OCI-LY3 (cell line): ENCODE measurements at regions not wholly inside any gene's neighbourhood (a gene's known extent, or its start where the extent isn't known, plus 50 kb on each side); places are given as distances from the start of the nearest gene placed in this dataset.

Source experiments
- H2AFZ ChIP-seq: fragments of 200-600, 300-600 bp; shearing (Covaris generic); 2 replicates; pipeline ENCODE4 v1.6.0; 2014; ENCODE audit warnings: antibody characterized with exemption, low read depth, low read length
- H3K27ac ChIP-seq: fragments of 200-600, 300-600 bp; sonication (generic); 2 replicates; pipeline ENCODE4 v1.5.1; 2014; ENCODE audit warnings: mild to moderate bottlenecking, low read length, moderate library complexity, mixed read lengths
- H3K27me3 ChIP-seq: fragments of 200-600, 300-600 bp; sonication (generic); 2 replicates; pipeline ENCODE4 v1.6.1; 2014; ENCODE audit warnings: low read depth, low read length, mixed read lengths
- H3K36me3 ChIP-seq: fragments of 200-600, 300-600 bp; sonication (generic); replicated peaks from 2 replicates; pipeline ENCODE3; 2014; ENCODE audit warnings: low read depth, low read length, mixed read lengths
- H3K4me1 ChIP-seq: fragments of 300-600, 200-600 bp; sonication (generic); 2 replicates; pipeline ENCODE4 v1.6.1; 2014; ENCODE audit warnings: low read length, mixed read lengths
- H3K4me2 ChIP-seq: fragments of 200-600, 300-600 bp; sonication (generic); 2 replicates; pipeline ENCODE4 v1.6.1; 2014; ENCODE audit warnings: low read length, mixed read lengths
- H3K4me3 ChIP-seq: fragments of 300-600, 200-600 bp; sonication (generic); 2 replicates; pipeline ENCODE4 v1.5.1; 2014; ENCODE audit warnings: antibody characterized with exemption, mild to moderate bottlenecking, low read length, moderate library complexity
- H3K79me2 ChIP-seq: fragments of 300-600, 200-600 bp; shearing (Covaris generic); 2 replicates; pipeline ENCODE4 v1.6.1; 2014; ENCODE audit warnings: mild to moderate bottlenecking, low read length, mixed read lengths
- H3K9ac ChIP-seq: fragments of 300-600, 200-600 bp; shearing (Covaris generic); 2 replicates; pipeline ENCODE4 v1.6.0; 2014; ENCODE audit warnings: mild to moderate bottlenecking, low read length, moderate library complexity
- H3K9me3 ChIP-seq: fragments of 200-600, 300-600 bp; shearing (Covaris generic); 2 replicates; pipeline ENCODE4 v1.6.1; 2014; ENCODE audit warnings: low read length, mixed read lengths; ENCODE audit not compliant: insufficient read depth
- H4K20me1 ChIP-seq: fragments of 200-600, 300-600 bp; sonication (generic); 2 replicates; pipeline ENCODE4 v1.6.1; 2016; ENCODE audit warnings: low read length, mixed read lengths; ENCODE audit not compliant: insufficient read depth
- EZH2phosphoT487 ChIP-seq: fragments of 200-600 bp; shearing (Covaris generic); IDR thresholded peaks from 2 replicates; pipeline ENCODE4 v1.6.1; 2018; ENCODE audit warnings: antibody characterized with exemption, mixed run types, low read depth
- TF ChIP-seq, protein P1 (sequence below): fragments of 200-600, 300-600 bp; sonication (generic); IDR thresholded peaks from 2 replicates; pipeline ENCODE4 v1.5.1; 2014; ENCODE audit warnings: antibody characterized with exemption, low read length, low read depth

DNA sequence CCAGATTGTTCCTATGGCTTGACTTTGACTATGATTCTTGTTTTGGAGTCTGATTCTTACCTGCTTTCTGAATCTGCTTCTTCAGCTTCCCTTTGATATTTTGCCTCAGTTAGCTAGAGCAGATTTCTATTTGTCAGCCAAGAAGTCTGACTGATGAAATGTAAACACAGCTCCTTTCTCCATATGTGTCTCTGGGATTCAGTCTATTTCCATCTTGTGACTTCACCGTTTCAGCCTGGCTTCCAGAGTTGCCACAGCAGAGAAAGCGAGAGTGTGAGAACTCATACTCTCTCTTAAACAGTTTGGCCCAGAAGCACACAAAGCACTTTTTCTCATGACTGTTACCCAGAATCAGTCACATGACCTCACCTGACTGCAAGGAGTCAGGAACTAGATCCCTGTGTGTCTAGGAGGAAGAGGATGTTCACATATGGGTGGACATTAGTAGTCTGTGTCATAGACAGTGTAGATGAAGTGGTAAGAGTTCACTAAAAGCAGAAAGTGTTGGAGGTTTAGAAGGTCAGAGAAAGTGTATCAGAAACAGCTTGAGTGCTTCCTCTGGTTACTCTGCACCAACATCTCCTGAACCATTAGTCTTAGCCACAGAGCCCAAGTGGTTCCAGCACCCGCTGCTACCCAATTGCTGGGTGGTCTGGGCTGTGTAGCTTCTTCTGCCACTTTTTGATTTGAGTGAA lies 103.4 kb upstream of the CDK6 start:
- H3K79me2 ChIP-seq, result no peaks in the 10 kb centered on the region
- no peaks in the 10 kb centered on the region for H4K20me1 ChIP-seq
- no peak for TF ChIP-seq EZH2phosphoT487
- no peaks in the 10 kb centered on the region for H3K4me1 ChIP-seq
- H3K9ac ChIP-seq, result no peak overlapping the region
- peaks cover 21% of the 10 kb centered on the region for H3K36me3 ChIP-seq
- peaks cover 20% of the 10 kb centered on the region; the same call in 1 of the 2 replicates for H3K9me3 ChIP-seq
- H3K4me2 ChIP-seq, result no peak overlapping the region
- no peak overlapping the region for H2AFZ ChIP-seq
- no peak overlapping the region for H3K27ac ChIP-seq
- no peak overlapping the region for H3K4me3 ChIP-seq
- H3K27me3 ChIP-seq, result no peaks in the 10 kb centered on the region

DNA sequence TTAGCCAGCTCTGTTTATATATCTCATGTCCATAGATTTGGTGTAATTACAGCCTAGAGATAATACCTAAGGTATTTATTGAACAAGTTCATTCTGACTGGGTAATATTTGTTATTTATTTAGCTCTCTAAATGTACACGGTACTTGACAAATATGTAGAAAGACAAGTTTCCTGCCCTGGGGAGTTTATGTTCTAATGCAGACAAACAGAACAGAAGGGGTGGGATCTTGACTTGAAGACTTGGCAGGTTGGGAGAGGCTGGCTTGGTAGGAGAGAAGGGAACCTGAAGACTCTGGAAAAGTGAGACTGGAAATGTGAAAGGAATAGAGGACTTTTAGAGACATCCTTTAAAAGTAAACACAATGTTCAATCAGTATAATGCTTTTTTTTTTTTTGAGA lies 97.7 kb upstream of the CDK6 start:
- Histone ChIP-seq H2AFZ (no peak overlapping the region), H3K4me2 (no peak overlapping the region), H3K9me3 (peaks cover 3% of the 10 kb centered on the region; the same call in 1 of the 2 replicates), H3K36me3 (peaks cover 5% of the 10 kb centered on the region), H4K20me1 (no peaks in the 10 kb centered on the region), H3K4me3 (no peak overlapping the region), H3K27ac (no peak overlapping the region), H3K4me1 (no peaks in the 10 kb centered on the region), H3K27me3 (no peaks in the 10 kb centered on the region), H3K79me2 (no peaks in the 10 kb centered on the region), H3K9ac (no peak overlapping the region)
- no peak for TF ChIP-seq EZH2phosphoT487
- TF ChIP-seq, protein P1, sequence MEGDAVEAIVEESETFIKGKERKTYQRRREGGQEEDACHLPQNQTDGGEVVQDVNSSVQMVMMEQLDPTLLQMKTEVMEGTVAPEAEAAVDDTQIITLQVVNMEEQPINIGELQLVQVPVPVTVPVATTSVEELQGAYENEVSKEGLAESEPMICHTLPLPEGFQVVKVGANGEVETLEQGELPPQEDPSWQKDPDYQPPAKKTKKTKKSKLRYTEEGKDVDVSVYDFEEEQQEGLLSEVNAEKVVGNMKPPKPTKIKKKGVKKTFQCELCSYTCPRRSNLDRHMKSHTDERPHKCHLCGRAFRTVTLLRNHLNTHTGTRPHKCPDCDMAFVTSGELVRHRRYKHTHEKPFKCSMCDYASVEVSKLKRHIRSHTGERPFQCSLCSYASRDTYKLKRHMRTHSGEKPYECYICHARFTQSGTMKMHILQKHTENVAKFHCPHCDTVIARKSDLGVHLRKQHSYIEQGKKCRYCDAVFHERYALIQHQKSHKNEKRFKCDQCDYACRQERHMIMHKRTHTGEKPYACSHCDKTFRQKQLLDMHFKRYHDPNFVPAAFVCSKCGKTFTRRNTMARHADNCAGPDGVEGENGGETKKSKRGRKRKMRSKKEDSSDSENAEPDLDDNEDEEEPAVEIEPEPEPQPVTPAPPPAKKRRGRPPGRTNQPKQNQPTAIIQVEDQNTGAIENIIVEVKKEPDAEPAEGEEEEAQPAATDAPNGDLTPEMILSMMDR, result no peak

DNA sequence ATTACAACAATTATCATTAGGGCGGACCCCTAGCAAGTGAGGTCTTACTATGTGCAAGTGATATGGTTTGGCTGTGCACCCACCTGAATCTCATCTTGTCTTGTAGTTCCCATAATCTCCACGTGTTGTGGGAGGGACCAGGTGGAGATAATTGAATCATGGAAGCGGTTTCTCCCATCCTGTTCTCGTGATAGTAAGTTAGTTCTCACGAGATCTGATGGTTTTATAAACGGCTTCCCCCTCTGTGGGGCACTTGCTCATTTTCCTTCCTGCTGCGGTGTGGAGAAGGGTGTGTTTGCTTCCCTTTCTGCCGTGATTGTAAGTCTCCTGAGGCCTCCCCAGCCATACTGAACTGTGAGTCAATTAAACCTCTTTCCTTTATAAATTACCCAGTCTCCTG lies 96.1 kb upstream of the CDK6 start:
- no peaks in the 10 kb centered on the region for H3K4me1 ChIP-seq
- no peak overlapping the region for H3K4me3 ChIP-seq
- no peaks in the 10 kb centered on the region for H4K20me1 ChIP-seq
- peaks cover 3% of the 10 kb centered on the region; the same call in 1 of the 2 replicates for H3K9me3 ChIP-seq
- no peak overlapping the region for H3K4me2 ChIP-seq
- H3K36me3 ChIP-seq, result no peaks in the 10 kb centered on the region
- TF ChIP-seq, protein P1, result no peak
- TF ChIP-seq EZH2phosphoT487, result no peak
- no peak overlapping the region for H3K27ac ChIP-seq
- H3K27me3 ChIP-seq, result no peaks in the 10 kb centered on the region
- no peaks in the 10 kb centered on the region for H3K79me2 ChIP-seq
- no peak overlapping the region for H3K9ac ChIP-seq
- H2AFZ ChIP-seq, result no peak overlapping the region

DNA sequence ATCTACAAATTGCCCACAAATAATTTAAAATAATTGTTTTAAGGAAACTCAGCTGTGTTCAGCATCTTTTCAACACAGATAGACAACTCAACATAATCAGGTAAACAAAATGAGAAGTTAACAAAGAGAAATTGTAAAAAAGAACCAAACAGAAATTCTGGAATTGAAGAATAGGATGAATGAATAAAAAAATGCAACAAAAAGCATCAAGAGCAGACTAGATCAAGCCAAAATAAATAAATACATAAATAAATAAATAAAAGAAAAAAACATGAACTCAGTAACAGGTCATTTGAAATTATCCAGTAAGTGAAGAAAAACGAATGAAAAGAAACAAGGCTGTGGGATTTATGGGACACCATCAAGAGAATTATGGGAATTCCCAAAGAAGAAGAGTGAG lies 94.0 kb upstream of the CDK6 start:
- no peak overlapping the region for H3K9ac ChIP-seq
- H4K20me1 ChIP-seq, result no peaks in the 10 kb centered on the region
- no peak overlapping the region for H3K4me2 ChIP-seq
- no peaks in the 10 kb centered on the region for H3K79me2 ChIP-seq
- peaks cover 3% of the 10 kb centered on the region; the same call in 1 of the 2 replicates for H3K9me3 ChIP-seq
- H3K4me1 ChIP-seq, result no peaks in the 10 kb centered on the region
- H3K4me3 ChIP-seq, result no peak overlapping the region
- TF ChIP-seq EZH2phosphoT487, result no peak
- TF ChIP-seq, protein P1, result no peak
- H2AFZ ChIP-seq, result no peak overlapping the region
- H3K27ac ChIP-seq, result no peak overlapping the region
- no peaks in the 10 kb centered on the region for H3K27me3 ChIP-seq
- H3K36me3 ChIP-seq, result no peaks in the 10 kb centered on the region
